Gastrocnemius medialis (tissue), 4 donors: ENCODE measurements at regions not wholly inside any gene's neighbourhood (a gene's known extent, or its start where the extent isn't known, plus 50 kb on each side); places are given as distances from the start of the nearest gene placed in this dataset.

Experiments
- POLR2A ChIP-seq, 2 donors: fragments of 450-650 bp; IDR thresholded peaks; one replicate each; pipeline ENCODE4 v1.6.1; 2017; ENCODE audit warnings: antibody characterized with exemption in 2 of 2, mild to moderate bottlenecking in 2 of 2, moderate library complexity in 2 of 2
- TF ChIP-seq, protein P1 (sequence below), 5 experiments: fragments of 450-650 bp in 3 of 5; fragments of 200-600 bp in 2 of 5; sonication (generic) in 2 of 5; IDR thresholded peaks in 4 of 5; conservative IDR thresholded peaks in 1 of 5; 1 replicate in 4 of 5; 2 replicates in 1 of 5; pipeline ENCODE4 v1.5.1; 2016 to 2019; ENCODE audit warnings: antibody characterized with exemption in 5 of 5, mild to moderate bottlenecking in 3 of 5, moderate library complexity in 3 of 5

DNA sequence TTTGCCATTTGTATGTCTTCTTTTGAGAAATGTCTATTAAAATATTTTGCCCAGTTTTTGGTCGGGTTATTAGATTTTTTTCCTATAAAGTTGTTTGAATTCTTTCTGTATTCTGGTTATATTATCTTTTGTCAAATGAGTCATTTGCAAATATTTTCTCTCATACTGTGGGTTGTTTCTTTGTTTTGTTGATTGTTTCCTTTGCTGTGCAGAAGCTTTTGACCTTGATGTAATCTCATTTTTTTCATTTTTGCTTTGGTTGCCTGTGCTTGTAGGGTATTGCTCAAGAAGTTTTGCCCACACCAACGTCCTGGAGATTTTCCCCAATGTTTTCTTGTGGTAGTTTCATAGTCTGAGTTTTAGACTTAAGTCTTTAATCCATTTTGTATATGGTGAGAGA lies 245.7 kb downstream of the ADCYAP1 start:
- TF ChIP-seq, protein P1, sequence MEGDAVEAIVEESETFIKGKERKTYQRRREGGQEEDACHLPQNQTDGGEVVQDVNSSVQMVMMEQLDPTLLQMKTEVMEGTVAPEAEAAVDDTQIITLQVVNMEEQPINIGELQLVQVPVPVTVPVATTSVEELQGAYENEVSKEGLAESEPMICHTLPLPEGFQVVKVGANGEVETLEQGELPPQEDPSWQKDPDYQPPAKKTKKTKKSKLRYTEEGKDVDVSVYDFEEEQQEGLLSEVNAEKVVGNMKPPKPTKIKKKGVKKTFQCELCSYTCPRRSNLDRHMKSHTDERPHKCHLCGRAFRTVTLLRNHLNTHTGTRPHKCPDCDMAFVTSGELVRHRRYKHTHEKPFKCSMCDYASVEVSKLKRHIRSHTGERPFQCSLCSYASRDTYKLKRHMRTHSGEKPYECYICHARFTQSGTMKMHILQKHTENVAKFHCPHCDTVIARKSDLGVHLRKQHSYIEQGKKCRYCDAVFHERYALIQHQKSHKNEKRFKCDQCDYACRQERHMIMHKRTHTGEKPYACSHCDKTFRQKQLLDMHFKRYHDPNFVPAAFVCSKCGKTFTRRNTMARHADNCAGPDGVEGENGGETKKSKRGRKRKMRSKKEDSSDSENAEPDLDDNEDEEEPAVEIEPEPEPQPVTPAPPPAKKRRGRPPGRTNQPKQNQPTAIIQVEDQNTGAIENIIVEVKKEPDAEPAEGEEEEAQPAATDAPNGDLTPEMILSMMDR (IDR thresholded peaks at IDR 0.05 in 4 of 5, conservative IDR thresholded peaks at IDR 0.05 in 1 of 5), result no peak
- no peak for TF ChIP-seq POLR2A (IDR thresholded peaks at IDR 0.05)
